CD4-positive, alpha-beta T cell treated with Interleukin-15 for 4 hours (primary cell): ENCODE measurements at regions not wholly inside any gene's neighbourhood (a gene's known extent, or its start where the extent isn't known, plus 50 kb on each side); places are given as distances from the start of the nearest gene placed in this dataset.
"Not testable (repeated sequence)": the region's sequence is repeated elsewhere in the genome, so short reads cannot be mapped to it uniquely, and the experiment has no call there.

ENCODE experiments used
- DNase-seq: peaks from one replicate; pipeline ENCODE4 v3.0.0-alpha.2; 2020; ENCODE audit warnings: low spot score

- DNase-seq: no peak
These were observed 241.4 kb upstream of the DGKB start for GRCh38 chr7:15143936-15144335.

DNA sequence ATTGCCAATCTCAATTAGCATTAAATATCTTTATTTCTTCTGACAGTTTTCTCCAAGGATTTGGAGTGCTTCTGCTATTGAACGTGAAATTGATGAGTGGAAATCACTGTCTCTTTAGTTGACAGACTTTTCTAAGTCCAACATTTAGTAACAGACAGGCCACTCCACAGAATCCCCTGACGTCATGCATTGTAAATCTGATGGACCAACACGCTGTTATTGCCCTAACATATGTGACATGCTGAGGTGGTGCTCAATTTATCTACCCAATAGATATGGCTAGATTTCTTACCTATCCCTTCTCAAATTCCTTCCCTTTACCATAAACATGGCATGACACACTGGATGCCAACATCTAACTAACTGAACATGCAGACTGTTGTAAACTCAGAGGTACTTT lies 240.6 kb upstream of the DGKB start:
- no peak for DNase-seq

GRCh38 chr7:15140431-15140830 lies 237.9 kb upstream of the DGKB start:
- DNase-seq: no peak

DNA sequence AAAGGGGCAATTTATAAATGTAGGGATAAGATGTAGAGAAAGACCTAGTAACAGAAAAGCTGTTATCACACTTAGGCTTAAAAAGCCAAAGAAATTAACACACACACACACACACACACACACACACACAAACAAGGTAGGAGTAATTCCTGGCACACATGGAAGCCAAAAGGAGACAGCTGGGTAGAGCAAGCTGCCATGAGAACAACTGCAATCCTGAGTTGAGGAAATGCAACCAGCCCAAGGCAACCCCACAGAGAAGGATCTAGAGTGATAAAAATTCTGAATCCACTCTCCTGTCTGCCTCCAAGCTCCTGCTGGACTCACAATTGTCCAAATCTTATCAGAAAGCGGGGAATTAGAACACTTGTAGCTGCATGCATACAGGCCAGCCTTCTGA lies 229.1 kb upstream of the DGKB start:
- no peak for DNase-seq

DNA sequence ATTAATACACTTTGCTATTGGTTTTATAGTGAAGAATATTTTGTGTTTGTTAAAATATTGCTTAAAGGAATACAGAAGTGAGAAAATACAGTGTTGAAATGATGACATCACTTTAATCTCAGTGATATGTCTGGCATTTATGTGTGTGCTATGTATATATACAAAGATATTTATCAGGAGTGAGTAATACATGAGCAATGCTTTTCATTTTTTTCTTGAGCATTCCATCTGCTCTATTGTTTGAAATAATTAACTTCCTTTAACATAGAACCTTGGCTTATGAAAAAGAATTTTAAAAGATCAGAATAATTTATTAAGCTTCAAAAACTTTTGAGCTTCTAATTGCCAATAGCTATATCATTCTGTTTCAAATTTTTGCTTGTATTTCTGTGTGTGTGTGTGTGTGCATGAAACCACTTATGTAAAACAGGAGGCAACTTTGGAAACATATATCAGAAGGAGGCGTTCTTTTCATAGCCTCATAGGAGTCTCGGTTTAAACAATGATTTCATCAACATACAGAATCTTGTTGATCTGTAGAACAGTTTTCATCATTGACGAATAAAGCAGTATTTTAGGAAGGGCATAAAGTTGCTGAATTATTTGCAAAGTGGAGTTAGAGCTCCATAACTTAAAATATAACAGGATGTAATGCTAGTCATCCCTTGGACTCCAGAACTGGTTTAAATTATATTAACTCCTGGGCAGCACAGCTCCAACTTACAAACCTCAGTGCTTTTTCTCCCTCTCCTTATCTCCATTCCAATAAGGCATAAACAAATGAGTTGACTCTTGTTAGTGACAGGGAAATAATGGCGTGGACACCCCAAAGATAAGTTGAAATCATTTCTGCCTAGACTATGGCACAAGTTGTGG lies 228.4 kb upstream of the DGKB start:
- DNase-seq: no peak

GRCh38 chr7:15128716-15129115 lies 226.2 kb upstream of the DGKB start:
- no peak for DNase-seq

- DNase-seq: not testable (repeated sequence)
These were observed 224.1 kb upstream of the DGKB start for GRCh38 chr7:15126653-15127052.

- DNase-seq: no peak
These were observed 221.3 kb upstream of the DGKB start for GRCh38 chr7:15123901-15124300.

DNA sequence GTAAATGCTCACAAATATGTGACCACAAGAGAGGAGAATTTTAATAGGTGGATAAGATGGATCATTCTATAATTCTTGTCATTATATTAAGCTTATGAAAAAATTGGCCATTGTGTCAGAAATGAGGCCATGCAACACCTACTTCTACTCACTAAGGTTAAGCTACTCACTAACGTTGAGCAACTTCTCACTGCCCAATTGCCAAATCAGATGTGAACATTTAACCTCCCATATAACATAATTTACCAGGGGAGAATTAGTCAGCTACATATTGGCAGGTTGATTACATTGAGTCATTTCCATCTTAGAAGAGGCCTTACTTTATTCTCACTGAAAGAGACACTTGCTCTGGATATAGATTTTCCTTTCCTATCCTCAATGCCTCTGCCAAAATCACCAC lies 211.2 kb upstream of the DGKB start:
- no peak for DNase-seq

GRCh38 chr7:15105711-15106110 lies 203.2 kb upstream of the DGKB start:
- no peak for DNase-seq

DNA sequence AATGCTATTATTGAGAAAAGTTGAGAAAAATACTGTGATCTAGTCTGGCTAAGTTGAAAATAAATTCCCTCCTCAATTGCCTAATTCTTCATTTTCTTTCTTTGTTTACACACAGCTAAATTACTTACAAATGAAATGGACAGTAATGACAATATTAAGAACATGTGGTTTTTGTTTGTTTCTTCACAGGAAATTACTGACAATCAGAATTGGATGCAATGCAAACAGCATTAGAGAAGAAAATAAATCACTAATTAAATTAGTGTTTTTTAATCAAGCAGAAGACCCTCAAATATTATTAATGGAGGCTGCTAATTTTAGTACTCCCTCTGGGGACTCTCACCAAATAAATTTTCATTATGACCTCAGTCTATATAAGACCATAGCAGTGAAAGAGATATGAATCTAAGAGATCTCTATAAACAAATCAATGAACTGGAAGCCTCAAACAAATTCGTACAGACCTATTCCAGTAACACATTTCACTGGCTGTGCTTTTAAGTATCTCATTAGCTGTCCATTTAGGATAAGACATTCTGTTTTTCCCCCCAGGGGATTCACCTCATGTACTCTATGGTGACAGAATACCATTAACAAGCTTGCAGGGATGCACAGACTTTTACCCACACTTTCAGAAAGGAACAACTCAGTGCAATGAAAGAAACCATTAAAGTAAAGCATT lies 202.0 kb upstream of the DGKB start:
- no peak for DNase-seq

GRCh38 chr7:15099074-15099473 lies 196.5 kb upstream of the DGKB start:
- no peak for DNase-seq

DNA sequence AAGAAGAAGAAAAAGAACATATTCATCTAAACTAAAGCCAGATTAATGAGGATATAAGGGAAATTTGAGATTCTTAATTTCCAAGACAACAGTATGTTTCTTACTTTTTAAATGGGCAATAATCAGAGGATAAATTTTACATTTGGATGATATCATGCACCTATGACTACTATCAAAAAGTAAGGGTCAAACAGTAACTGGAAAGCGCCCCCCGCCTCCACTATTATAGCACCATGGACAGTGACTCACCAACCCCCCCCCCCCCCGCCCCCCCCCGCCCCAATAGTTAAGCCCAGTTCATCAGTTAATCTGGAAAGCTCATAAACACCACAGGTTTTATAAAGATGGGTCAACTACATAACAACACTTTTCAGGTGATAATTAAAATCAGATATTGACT lies 194.3 kb upstream of the DGKB start:
- no peak for DNase-seq

- no peak for DNase-seq
These were observed 192.4 kb upstream of the DGKB start for GRCh38 chr7:15094989-15095388.

DNA sequence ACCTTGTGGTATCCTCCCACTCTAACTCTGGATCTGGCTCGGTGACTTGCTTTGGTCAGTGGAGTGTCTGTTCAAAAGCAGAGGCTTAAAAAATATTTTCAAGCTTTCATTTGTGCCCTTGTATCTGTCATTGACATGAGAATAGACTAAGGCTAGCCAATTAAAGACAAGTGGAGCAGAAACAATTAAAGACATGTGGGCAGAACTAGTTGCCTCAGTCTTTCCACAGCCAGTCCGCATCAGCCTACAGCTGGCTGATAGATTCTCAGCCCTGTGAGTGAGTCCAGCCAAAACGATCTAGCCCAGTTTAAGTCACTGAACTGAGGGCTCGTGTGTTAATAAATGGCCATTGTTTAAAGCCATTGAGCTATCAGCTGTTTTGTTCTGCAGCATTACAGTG lies 185.2 kb upstream of the DGKB start:
- DNase-seq: no peak

- DNase-seq: no peak
These were observed 184.3 kb upstream of the DGKB start for GRCh38 chr7:15086862-15087261.

DNA sequence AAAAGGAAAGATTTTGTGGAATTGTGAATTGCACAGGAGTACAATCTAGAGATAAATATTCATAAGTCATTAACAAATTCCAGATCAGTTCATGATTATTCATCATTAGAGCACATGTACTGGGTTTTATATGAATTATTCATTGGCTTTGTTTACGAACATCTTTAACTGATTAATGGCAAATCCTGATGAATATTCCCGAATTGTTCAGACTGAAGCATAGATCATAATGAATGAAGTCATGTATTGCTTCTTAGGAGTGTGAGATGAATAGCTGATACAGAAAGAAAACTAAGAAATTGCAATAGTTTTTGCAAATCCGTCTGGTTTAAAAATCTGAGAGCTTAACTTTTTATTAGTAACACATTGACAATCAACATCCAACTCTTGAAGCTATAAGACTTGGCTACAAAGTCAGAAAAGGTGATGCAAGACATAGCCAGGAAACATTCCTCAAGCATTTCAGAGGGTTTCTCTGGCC lies 183.6 kb upstream of the DGKB start:
- no peak for DNase-seq

DNA sequence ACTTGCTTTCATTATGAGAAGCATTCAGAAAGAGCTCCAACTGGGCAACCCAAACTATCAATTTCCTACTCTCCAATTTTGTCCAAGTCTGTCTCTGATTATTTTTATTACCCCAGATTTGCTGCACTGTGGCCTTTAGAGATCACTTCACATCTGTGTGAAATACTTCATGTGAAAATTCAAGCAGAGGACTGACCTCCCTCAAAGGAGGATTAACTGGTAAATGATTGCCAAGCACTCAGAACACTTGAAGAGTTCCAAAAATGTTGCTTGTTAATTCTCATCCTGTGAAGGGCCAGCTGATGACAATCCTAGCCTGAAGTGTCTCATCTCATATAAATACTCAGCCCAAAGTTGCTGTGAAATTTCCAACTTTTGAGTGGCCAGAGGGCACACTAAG lies 182.8 kb upstream of the DGKB start:
- no peak for DNase-seq

GRCh38 chr7:15084368-15084767 lies 181.8 kb upstream of the DGKB start:
- DNase-seq: no peak

GRCh38 chr7:15081891-15082290 lies 179.3 kb upstream of the DGKB start:
- DNase-seq: no peak

DNA sequence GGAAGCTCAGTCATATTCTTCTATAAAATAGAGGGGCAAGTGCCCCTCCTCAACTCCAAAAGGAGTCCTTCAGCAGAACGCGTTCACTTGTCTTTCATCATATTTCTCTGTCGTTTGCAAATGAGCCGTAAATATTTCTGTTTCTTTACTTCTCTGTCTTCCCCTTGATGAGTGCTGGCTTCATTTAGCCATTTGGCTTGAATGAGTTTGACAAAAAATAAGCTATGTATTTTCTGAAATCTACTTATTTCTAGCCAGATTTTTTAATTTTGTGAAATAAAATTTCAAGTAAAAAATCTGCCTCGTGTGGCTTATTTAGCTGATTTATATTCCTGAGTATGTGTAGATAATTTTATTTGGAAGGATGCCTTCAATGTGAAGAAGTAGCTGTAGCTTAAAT lies 170.8 kb upstream of the DGKB start:
- no peak for DNase-seq

DNA sequence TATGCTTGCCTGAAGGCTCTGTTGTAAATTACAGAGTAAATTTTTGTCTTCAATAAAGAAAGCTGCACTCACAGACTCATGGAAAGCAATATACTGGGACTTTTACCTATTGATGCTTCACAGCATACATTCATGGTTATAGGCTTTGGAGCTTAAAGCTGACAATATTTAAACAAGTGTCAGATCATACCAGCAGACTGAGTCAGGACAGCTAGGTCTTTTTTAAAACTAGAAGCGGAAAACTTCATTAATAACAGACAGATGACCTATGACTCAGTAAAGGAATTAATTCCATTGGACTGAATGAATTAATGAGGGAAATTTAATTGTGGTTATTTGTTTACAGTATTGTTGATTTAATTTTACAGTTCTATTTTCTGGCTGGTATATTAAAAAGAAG lies 165.8 kb upstream of the DGKB start:
- no peak for DNase-seq

DNA sequence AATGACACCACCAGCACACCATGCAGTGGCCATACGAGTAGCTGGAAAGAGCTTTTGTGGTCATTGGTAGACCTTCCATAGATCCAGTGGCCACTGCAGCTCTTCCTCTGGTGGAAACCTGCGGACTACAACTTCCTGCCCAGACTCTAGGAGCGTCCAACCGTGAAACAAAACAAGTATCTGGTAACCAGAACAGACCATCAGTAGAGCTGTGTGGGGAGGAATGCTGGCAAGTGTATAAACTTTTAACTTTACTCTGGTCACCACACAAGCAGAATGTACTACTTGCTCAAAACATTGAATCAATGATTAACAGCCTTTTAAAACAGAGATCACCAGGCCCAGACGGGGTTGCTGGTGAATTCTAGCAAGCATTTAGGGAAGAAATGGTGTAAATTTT lies 154.7 kb upstream of the DGKB start:
- no peak for DNase-seq

- DNase-seq: not testable (repeated sequence)
These were observed 151.8 kb upstream of the DGKB start for GRCh38 chr7:15054304-15054703.
